Urinary bladder (tissue), 3 donors: ENCODE measurements at regions not wholly inside any gene's neighbourhood (a gene's known extent, or its start where the extent isn't known, plus 50 kb on each side); places are given as distances from the start of the nearest gene placed in this dataset.

Experiments used
- DNase-seq: peaks from one replicate; pipeline ENCODE4 v3.0.0-alpha.2; 2015; ENCODE audit errors: extremely low spot score
- H3K27ac ChIP-seq: one replicate; pipeline ENCODE4 v1.5.1; 2013; ENCODE audit warnings: low read depth, mild to moderate bottlenecking, moderate library complexity
- H3K36me3 ChIP-seq: one replicate; pipeline ENCODE4 v1.6.1; 2013; ENCODE audit warnings: mild to moderate bottlenecking, moderate library complexity; ENCODE audit not compliant: insufficient read depth
- H3K4me1 ChIP-seq: one replicate; pipeline ENCODE4 v1.6.1; 2013; ENCODE audit warnings: mild to moderate bottlenecking, moderate library complexity; ENCODE audit not compliant: insufficient read depth
- H3K4me3 ChIP-seq: one replicate; pipeline ENCODE4 v1.5.1; 2013; ENCODE audit warnings: low read depth, low read length
- WGBS: extraction: QIAGEN DNeasy Blood & Tissue Kit; methylation state at CpG from one replicate; pipeline ENCODE4 v1.1.7; 2013; 5-methylcytosine and 5-hydroxymethylcytosine counted together
- donor health status: healthy with polysubstance abuse.
- donor health status: healthy.

DNA sequence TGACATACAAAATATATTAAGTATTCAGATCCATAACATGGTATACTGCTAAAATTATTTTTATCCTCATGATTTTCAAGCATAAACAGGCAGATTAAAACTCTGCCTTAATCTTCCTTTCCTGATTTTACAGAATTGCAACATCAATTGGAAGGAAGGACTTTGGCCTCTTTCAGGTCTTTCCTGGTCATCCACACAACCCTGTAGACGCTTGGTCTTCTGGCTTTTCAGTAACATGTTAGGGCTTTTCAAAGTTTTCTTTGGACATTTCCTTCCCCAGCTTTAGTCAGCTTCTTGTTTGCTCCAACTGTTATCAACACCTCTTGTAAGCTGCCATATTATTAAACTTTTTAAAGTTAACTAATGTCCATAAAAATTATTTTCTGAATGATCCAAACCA is 1364.9 kb upstream of the NRXN1 start:
- DNase-seq = no peak
- 57% methylated on average over 1 of the region's 1 CpG for WGBS
- no peaks in the 10 kb centered on the region for H3K4me1 ChIP-seq

GRCh38 chr2:52395912-52396311 is 1364.0 kb upstream of the NRXN1 start:
- H3K4me3 ChIP-seq = no peak overlapping the region
- no peak overlapping the region for H3K27ac ChIP-seq
- DNase-seq = no peak
- H3K4me1 ChIP-seq = no peaks in the 10 kb centered on the region
- H3K36me3 ChIP-seq = no peaks in the 10 kb centered on the region
- WGBS = 56% methylated on average over 1 of the region's 1 CpG

More for the DNA sequence above, 1364.9 kb upstream of the NRXN1 start:
- Histone ChIP-seq H3K4me3 (no peak overlapping the region), H3K27ac (no peak overlapping the region), H3K36me3 (no peaks in the 10 kb centered on the region)

- H3K4me3 ChIP-seq = no peak overlapping the region
- 41% methylated on average over 1 of the region's 1 CpG for WGBS
Measured at GRCh38 chr2:52391621-52392020, 1359.7 kb upstream of the NRXN1 start.

GRCh38 chr2:52390651-52391050 is 1358.7 kb upstream of the NRXN1 start:
- DNase-seq = no peak
- no peak overlapping the region for H3K4me3 ChIP-seq
- H3K27ac ChIP-seq = no peak overlapping the region
- H3K36me3 ChIP-seq = no peaks in the 10 kb centered on the region
- H3K4me1 ChIP-seq = no peaks in the 10 kb centered on the region

More at GRCh38 chr2:52391621-52392020, 1359.7 kb upstream of the NRXN1 start:
- Histone ChIP-seq H3K4me1 (no peaks in the 10 kb centered on the region), H3K27ac (no peak overlapping the region), H3K36me3 (no peaks in the 10 kb centered on the region)
- no peak for DNase-seq

- DNase-seq = no peak
- 84% methylated on average over 5 of the region's 5 CpGs for WGBS
- H3K36me3 ChIP-seq = no peaks in the 10 kb centered on the region
- H3K4me3 ChIP-seq = no peak overlapping the region
- no peaks in the 10 kb centered on the region for H3K4me1 ChIP-seq
- H3K27ac ChIP-seq = no peak overlapping the region
Measured at GRCh38 chr2:52387937-52388590, 1356.1 kb upstream of the NRXN1 start.

DNA sequence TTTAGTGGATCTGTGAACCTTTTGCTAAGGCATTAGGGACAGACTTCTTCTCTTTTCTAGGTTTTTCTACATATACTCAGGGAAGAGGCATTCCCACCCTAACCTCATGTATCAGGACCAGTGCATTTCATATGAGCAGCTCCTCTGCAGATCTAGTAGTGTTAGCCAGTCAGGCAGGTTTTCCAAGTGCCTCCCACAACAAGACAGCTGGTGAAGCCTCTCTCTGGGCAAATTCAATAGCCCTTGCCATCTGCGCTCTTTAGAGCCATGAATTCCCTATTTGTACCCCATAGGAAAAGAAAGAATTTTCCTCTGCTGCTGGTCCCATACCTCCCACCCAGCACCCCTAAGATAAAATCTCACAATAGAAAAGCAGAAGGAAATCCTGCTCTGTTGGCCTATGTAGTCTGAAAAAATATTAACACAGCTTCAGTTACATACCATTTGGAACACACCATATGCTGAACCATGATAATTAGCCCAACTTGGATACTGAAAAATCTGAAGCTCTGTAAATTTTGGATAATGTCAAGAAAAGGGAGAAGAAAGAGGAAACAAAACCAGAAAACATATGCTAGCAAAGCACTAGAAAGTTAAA is 1354.6 kb upstream of the NRXN1 start:
- Histone ChIP-seq H3K4me1 (no peaks in the 10 kb centered on the region), H3K27ac (no peak overlapping the region), H3K4me3 (no peak overlapping the region), H3K36me3 (no peaks in the 10 kb centered on the region)
- DNase-seq = no peak
- 96% methylated on average over 1 of the region's 1 CpG for WGBS

GRCh38 chr2:52383541-52383940 is 1351.6 kb upstream of the NRXN1 start:
- Histone ChIP-seq H3K36me3 (no peaks in the 10 kb centered on the region), H3K4me1 (no peaks in the 10 kb centered on the region), H3K4me3 (no peak overlapping the region), H3K27ac (no peak overlapping the region)
- DNase-seq = no peak
- 98% methylated on average over 2 of the region's 2 CpGs for WGBS

- Histone ChIP-seq H3K4me3 (no peak overlapping the region), H3K36me3 (no peaks in the 10 kb centered on the region), H3K27ac (no peak overlapping the region), H3K4me1 (no peaks in the 10 kb centered on the region)
- no peak for DNase-seq
- WGBS = 93% methylated on average over 2 of the region's 2 CpGs
Measured at GRCh38 chr2:52369178-52369577, 1337.2 kb upstream of the NRXN1 start.

DNA sequence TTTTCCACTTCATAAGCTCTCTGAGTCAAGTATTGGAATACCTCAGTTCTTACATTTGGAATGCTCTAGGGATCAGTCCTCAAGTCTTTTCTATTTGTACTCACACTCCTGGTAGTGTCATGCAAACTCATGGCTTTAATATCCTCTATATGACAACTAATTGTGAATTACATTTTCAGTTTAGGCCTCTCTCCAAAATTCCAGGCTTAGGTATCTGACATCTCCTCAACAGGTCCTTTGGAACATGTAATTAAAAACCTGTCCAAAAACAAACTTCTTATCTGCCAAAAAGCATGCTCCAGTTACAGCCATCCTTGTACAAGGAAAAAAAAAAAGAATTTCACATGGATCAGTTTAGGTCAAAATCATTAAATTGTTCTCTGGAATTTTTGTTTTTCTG is 1336.2 kb upstream of the NRXN1 start:
- Histone ChIP-seq H3K36me3 (no peaks in the 10 kb centered on the region), H3K27ac (no peak overlapping the region), H3K4me1 (no peaks in the 10 kb centered on the region), H3K4me3 (no peak overlapping the region)
- DNase-seq = no peak

DNA sequence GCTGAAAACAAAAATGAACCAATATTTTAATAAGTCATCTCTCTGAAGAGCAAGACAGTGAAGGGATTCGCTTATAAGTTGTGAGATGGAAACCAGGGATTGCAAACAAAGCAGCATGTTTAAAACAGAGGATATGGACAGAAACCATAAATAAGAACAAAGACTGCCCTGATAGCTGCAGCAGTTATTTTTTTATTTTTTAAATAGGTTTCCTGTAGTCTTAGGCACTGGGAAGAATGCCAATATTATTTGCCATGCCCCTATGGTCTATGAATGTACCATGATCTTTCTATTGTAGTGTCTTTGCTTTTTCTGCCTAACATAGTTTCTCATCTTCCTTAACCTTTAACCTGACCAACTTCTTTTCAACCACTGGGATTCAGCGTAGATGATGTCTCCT is 1334.0 kb upstream of the NRXN1 start:
- no peak for DNase-seq

DNA sequence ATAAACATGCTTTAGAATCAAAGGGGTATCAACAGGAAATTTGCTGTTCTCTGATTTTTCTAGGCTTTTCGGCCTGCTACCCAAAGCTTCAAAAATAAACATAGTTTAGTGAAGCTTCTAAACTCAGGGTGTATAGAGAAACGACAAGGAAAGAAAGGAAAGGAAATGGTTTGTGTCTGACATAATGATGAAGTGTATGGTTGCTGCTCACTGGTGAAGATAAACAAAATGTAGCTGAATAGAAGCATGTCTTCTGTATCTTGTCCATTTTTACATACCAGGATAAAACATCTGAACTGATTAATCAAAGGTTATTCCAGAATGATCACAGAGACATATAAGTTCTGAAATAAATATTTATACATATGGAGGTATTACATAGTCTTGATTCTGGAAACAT is 1324.6 kb upstream of the NRXN1 start:
- no peaks in the 10 kb centered on the region for H3K36me3 ChIP-seq
- H3K27ac ChIP-seq = no peak overlapping the region
- no peak for DNase-seq
- H3K4me1 ChIP-seq = no peaks in the 10 kb centered on the region
- no peak overlapping the region for H3K4me3 ChIP-seq
- WGBS = 31% methylated on average over 2 of the region's 2 CpGs

More for the DNA sequence above, 1334.0 kb upstream of the NRXN1 start:
- Histone ChIP-seq H3K4me1 (no peaks in the 10 kb centered on the region), H3K27ac (no peak overlapping the region), H3K4me3 (no peak overlapping the region), H3K36me3 (no peaks in the 10 kb centered on the region)
- WGBS = 93% methylated on average over 2 of the region's 2 CpGs

DNA sequence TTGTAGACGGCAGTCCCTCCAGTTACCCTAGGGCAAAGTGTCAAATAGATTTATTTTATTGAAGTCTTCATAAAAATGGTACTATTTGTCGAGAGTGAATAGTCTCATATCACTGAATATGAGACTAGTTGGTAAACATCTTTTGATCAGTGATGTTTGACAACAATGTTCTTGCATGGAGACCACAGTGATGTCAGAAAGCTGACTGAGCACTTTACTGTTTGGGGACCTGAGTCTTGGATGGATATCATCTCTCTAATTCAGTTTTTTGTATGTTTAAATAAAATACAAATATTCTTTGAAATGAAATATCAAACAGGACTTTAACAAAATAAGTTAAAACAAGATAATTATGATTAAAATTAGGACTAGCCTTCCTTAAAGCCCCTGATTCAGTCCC is 1315.4 kb upstream of the NRXN1 start:
- Histone ChIP-seq H3K36me3 (no peaks in the 10 kb centered on the region), H3K4me1 (no peaks in the 10 kb centered on the region), H3K27ac (no peak overlapping the region), H3K4me3 (no peak overlapping the region)
- 90% methylated on average over 2 of the region's 2 CpGs for WGBS
- DNase-seq = no peak

DNA sequence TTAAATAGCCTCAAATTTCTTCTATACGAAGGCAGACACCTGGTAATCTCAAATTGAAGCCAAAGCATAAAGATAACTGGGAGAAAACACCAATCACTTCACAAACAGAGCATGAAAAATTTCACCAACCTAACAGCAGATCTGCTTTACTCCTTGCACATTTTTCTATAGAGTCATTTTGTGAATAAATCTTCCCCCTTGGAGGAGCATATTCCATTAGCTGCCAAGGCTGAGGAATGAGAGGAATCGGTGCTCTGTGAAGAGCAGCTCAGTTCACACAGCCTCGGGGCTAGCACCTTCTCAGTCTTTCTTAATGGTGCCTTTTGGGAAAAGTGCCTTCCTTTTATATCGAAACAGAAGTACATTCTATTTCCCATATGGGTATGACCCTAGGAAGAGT is 1313.7 kb upstream of the NRXN1 start:
- Histone ChIP-seq H3K27ac (no peak overlapping the region), H3K4me3 (no peak overlapping the region), H3K36me3 (no peaks in the 10 kb centered on the region), H3K4me1 (no peaks in the 10 kb centered on the region)
- WGBS = 59% methylated on average over 4 of the region's 4 CpGs
- DNase-seq = no peak

GRCh38 chr2:52345082-52345481 is 1313.2 kb upstream of the NRXN1 start:
- Histone ChIP-seq H3K36me3 (no peaks in the 10 kb centered on the region), H3K27ac (no peak overlapping the region), H3K4me3 (no peak overlapping the region), H3K4me1 (no peaks in the 10 kb centered on the region)
- no peak for DNase-seq
